Panc1 (cell line): ENCODE measurements at regions not wholly inside any gene's neighbourhood (a gene's known extent, or its start where the extent isn't known, plus 50 kb on each side); places are given as distances from the start of the nearest gene placed in this dataset.

Source experiments
- CTCF ChIP-seq: fragments of 450-650 bp; IDR thresholded peaks from 2 replicates; pipeline ENCODE4 v1.5.1; 2017; ENCODE audit warnings: mild to moderate bottlenecking
- POLR2AphosphoS5 ChIP-seq: IDR thresholded peaks from 2 replicates; pipeline ENCODE4 v1.6.1; 2012; ENCODE audit warnings: mild to moderate bottlenecking, low read depth, low read length, moderate library complexity
- REST ChIP-seq, 2 experiments: IDR thresholded peaks; 2 replicates each; pipeline ENCODE4 v1.6.1; 2011 to 2012; ENCODE audit warnings: low read depth in 2 of 2, control low read depth in 1 of 2, low read length in 1 of 2, mild to moderate bottlenecking in 1 of 2, moderate library complexity in 1 of 2; ENCODE audit not compliant: insufficient read depth in 1 of 2
- SIN3A ChIP-seq: IDR thresholded peaks from 2 replicates; pipeline ENCODE4 v1.6.1; 2012; ENCODE audit warnings: low read depth, mild to moderate bottlenecking, low read length, moderate library complexity, borderline replicate concordance; ENCODE audit not compliant: insufficient read depth
- TCF7L2 ChIP-seq: IDR thresholded peaks from 2 replicates; pipeline ENCODE4 v1.6.1; 2011; ENCODE audit warnings: mild to moderate bottlenecking, low read depth, low read length, inconsistent platforms

DNA sequence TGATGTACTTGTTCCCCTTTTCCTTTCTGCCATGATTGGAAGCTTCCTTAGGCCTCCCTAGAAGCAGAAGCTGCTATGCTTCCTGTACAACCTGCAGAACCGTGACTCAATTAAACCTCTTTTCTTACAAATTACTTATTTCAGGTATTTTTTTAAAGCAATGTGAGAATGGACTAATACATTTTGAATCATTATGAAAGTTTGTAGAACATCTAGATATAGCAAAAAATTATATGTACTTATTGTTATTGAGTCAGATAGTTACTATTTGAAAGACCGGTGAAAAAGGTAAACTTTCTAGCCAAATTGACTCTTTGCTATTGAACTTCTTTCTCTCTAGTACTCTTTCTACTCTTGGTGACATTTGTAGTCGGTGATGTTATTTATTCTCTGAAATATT lies 777.3 kb upstream of the GALNTL6 start:
- TF ChIP-seq REST (IDR thresholded peaks at IDR 0.05; ENCODE audit: insufficient read depth in 1 of 2, low read depth in 2 of 2, low read length in 1 of 2) (no peak), CTCF (no peak), POLR2AphosphoS5 (no peak), TCF7L2 (no peak), SIN3A (no peak)
